Lower lobe of right lung (tissue), 2 donors: ENCODE measurements at regions not wholly inside any gene's neighbourhood (a gene's known extent, or its start where the extent isn't known, plus 50 kb on each side); places are given as distances from the start of the nearest gene placed in this dataset.

ENCODE experiments used
- ATAC-seq, 2 donors: fragments of 200-7000 bp; cut with Tn5 transposase; one replicate each; pipeline ENCODE4 v1.9.1; 2020 to 2022; ENCODE audit warnings: mild to moderate bottlenecking in 2 of 2, moderate library complexity in 2 of 2
- DNase-seq: peaks from one replicate; pipeline ENCODE4 v3.0.0-alpha.2; 2020
- H3K27ac ChIP-seq: fragments of 200-600 bp; one replicate; pipeline ENCODE4 v1.8.0; 2022
- H3K27me3 ChIP-seq: fragments of 200-600 bp; one replicate; pipeline ENCODE4 v1.8.0; 2022; ENCODE audit warnings: low read depth
- H3K36me3 ChIP-seq: fragments of 200-600 bp; one replicate; pipeline ENCODE4 v1.8.0; 2022; ENCODE audit warnings: mild to moderate bottlenecking
- H3K4me1 ChIP-seq: fragments of 200-600 bp; one replicate; pipeline ENCODE4 v1.8.0; 2022
- H3K4me3 ChIP-seq: fragments of 200-600 bp; one replicate; pipeline ENCODE4 v1.8.0; 2022; ENCODE audit warnings: mild to moderate bottlenecking
- H3K9me3 ChIP-seq: fragments of 200-600 bp; one replicate; pipeline ENCODE4 v1.8.0; 2022
- intact Hi-C: fragments of 100-400 bp; cut with DNase I; formaldehyde crosslinking; loops from one replicate; pipeline ENCODE4 v1.11.0; 2022
- TF ChIP-seq, protein P1 (sequence below): fragments of 200-600 bp; IDR thresholded peaks from one replicate; pipeline ENCODE4 v1.8.0; 2022; ENCODE audit warnings: antibody characterized with exemption, mild to moderate bottlenecking
- donor health status: DM: no; HTN: yes; CAD: no; lungs with severe emphysema.

DNA sequence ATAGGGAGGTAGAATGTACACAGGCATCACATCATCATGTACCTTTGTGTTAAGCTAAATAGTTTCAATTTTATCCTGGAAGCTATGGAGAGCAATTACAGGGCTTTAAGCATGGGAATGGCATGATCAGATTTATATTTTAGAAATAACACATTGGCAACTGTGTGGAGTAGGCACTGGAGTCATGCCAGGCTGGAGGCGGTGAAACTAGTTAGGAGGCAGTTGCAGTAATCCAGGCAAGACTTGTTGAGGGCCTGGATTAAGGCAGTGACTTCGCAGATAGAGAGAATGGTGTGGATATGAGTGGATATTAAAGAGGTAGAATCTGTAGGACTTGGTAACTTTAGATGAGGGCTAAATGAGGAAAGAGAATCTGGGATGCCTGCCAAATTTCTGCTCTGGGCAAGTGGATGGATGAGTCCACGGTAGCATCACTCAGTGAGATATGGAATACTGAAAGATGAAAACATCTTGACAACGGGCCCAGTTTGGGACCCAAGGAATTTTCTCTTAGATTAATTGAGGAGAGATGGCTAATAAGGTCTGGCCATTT, 506.2 kb downstream of the FGF9 start:
- H3K4me1 ChIP-seq: no peaks in the 10 kb centered on the region

DNA sequence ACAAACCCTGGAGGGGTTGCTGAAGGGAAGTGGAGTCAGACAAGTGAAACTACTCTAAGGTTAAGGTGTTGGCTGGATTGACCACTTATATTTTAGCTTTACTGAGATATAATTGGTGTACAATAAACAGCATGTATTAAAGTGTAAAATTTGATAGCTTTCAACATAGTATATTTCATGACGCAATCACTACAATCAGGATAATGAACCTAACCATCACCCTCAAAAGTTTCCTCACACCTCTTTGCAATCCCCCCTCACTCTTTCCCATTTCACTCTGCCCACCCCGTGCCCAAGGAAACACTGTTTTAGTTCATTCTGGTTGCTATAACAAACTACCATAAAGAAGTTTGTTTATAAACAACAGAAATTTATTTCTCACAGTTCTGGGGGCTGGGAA, 508.0 kb downstream of the FGF9 start:
- no peak overlapping the region for H3K27ac ChIP-seq
- TF ChIP-seq, protein P1, sequence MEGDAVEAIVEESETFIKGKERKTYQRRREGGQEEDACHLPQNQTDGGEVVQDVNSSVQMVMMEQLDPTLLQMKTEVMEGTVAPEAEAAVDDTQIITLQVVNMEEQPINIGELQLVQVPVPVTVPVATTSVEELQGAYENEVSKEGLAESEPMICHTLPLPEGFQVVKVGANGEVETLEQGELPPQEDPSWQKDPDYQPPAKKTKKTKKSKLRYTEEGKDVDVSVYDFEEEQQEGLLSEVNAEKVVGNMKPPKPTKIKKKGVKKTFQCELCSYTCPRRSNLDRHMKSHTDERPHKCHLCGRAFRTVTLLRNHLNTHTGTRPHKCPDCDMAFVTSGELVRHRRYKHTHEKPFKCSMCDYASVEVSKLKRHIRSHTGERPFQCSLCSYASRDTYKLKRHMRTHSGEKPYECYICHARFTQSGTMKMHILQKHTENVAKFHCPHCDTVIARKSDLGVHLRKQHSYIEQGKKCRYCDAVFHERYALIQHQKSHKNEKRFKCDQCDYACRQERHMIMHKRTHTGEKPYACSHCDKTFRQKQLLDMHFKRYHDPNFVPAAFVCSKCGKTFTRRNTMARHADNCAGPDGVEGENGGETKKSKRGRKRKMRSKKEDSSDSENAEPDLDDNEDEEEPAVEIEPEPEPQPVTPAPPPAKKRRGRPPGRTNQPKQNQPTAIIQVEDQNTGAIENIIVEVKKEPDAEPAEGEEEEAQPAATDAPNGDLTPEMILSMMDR: no peak

More for the DNA sequence above, 506.2 kb downstream of the FGF9 start:
- H3K36me3 ChIP-seq: no peaks in the 10 kb centered on the region
- DNase-seq (no peak), ATAC-seq (no peak)
- H3K27me3 ChIP-seq: no peaks in the 10 kb centered on the region
- intact Hi-C loops: no loop called here
- TF ChIP-seq, protein P1: no peak
- H3K27ac ChIP-seq: no peak overlapping the region
- no peak overlapping the region for H3K4me3 ChIP-seq
- H3K9me3 ChIP-seq: no peaks in the 10 kb centered on the region

DNA sequence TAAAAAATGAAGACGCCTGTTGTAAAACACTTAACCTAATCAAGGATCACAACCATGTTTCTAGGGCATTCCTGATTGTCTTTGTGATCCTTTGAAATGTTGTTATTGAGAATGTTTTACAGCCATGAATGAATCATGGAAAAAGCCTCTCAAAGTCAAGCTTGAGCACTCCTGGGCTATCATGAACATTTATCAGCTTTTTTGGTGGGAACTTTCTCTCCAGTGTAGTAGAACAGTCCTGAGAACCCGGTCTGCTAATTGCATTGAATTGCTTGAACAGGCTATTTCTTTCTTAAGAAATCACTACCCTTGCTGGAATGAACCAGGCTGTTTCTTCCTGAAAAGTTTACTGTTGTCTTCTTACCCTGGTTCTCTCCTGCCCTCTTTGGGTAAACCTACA, 516.5 kb downstream of the FGF9 start:
- H3K36me3 ChIP-seq: no peaks in the 10 kb centered on the region
- DNase-seq (no peak), ATAC-seq (no peak)
- H3K27me3 ChIP-seq: no peaks in the 10 kb centered on the region
- no peaks in the 10 kb centered on the region for H3K4me1 ChIP-seq
- no peak overlapping the region for H3K4me3 ChIP-seq
- no peak overlapping the region for H3K27ac ChIP-seq
- TF ChIP-seq, protein P1: no peak
- intact Hi-C loops: no loop called here
- H3K9me3 ChIP-seq: no peaks in the 10 kb centered on the region

More for the DNA sequence above, 508.0 kb downstream of the FGF9 start:
- Histone ChIP-seq H3K9me3 (no peaks in the 10 kb centered on the region), H3K4me1 (no peaks in the 10 kb centered on the region), H3K4me3 (no peak overlapping the region), H3K27me3 (no peaks in the 10 kb centered on the region), H3K36me3 (no peaks in the 10 kb centered on the region)
- intact Hi-C loops: no loop called here
- DNase-seq (no peak), ATAC-seq (no peak)

DNA sequence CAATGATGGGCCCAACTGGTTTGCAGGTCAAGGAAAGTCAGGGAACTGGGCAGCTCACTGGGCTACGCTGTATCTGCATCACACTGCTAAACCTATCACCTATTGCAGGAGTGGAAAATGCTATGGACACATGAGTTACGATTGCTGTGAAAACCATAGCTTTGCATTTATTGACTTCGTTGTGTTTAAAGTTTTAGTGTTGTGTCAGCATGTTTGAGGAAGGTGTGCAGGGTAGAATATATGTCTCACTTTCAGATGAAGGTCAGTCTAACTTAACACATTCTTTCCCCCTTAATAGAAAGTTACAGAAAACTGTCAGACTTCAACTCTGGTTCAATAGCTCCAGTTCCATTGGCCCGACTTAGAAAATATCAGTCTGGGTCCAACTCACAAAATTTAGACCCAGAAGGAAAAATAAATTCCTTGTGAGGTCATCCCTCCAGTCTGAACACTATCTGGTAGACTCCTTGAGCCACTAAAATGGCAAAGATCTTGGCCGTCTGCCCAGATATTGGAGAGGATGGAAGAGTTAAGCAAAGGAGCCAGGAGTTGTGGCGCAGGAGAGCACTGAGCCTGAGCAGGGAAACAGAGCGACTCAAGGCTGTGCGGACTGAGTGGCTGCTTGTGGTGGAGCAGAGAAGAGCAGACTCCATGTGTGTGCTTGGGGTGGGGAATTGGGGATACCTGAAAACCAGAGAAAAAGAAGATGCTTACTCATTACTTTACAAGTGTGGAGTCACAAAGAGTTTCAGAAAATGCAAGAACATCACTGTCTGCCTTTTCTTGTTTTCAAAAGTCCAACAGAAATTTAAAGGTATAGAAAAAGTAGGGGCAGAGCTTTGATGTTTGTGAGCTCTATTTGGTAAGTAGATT, 518.5 kb downstream of the FGF9 start:
- no peak overlapping the region for H3K4me3 ChIP-seq
- ATAC-seq (no peak), DNase-seq (no peak)
- TF ChIP-seq, protein P1: no peak
- H3K27ac ChIP-seq: no peak overlapping the region
- no peaks in the 10 kb centered on the region for H3K4me1 ChIP-seq
- intact Hi-C loops: no loop called here
- no peaks in the 10 kb centered on the region for H3K9me3 ChIP-seq
- no peaks in the 10 kb centered on the region for H3K27me3 ChIP-seq
- no peaks in the 10 kb centered on the region for H3K36me3 ChIP-seq

DNA sequence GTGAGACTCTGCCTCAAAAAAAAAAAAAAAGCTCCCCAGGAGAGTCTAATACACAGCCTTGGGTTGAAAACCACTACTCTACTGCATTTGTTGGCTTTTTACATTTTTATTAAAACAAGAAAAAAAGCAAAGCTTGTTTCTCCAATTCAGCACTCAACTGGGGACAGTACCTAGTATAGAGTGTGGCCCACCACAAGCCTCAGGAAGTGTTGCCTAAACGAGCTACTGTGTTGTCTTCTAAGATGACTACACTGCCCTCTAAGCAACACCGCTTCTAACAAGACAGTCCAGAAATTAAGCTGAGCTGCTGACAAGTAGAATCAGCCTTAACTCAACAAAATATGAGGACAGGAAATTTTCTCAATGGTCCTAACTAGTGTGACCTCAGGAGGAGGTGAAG, 522.2 kb downstream of the FGF9 start:
- H3K27ac ChIP-seq: no peak overlapping the region
- no peaks in the 10 kb centered on the region for H3K27me3 ChIP-seq
- H3K9me3 ChIP-seq: no peaks in the 10 kb centered on the region
- intact Hi-C loops: no loop called here
- no peak overlapping the region for H3K4me3 ChIP-seq
- no peaks in the 10 kb centered on the region for H3K4me1 ChIP-seq
- DNase-seq (no peak), ATAC-seq (no peak)
- TF ChIP-seq, protein P1: no peak
- H3K36me3 ChIP-seq: no peaks in the 10 kb centered on the region
